GM19395 (cell line): ENCODE measurements at regions not wholly inside any gene's neighbourhood (a gene's known extent, or its start where the extent isn't known, plus 50 kb on each side); places are given as distances from the start of the nearest gene placed in this dataset.
"Not testable (repeated sequence)": the region's sequence is repeated elsewhere in the genome, so short reads cannot be mapped to it uniquely, and the experiment has no call there.

Source experiments
- ATAC-seq: cut with Tn5 transposase; IDR thresholded peaks from one replicate; pipeline ENCODE4 v1.9.1; 2021; ENCODE audit warnings: mild to moderate bottlenecking, moderate library complexity; ENCODE audit not compliant: unreplicated experiment

GRCh38 chr7:131653418-131654248 lies 97.2 kb upstream of the PODXL start:
- no peak for ATAC-seq

- ATAC-seq = no peak
Measured at GRCh38 chr7:131652934-131653333, 96.5 kb upstream of the PODXL start.

GRCh38 chr7:131652194-131652593 lies 95.8 kb upstream of the PODXL start:
- no peak for ATAC-seq

GRCh38 chr7:131649879-131650278 lies 93.5 kb upstream of the PODXL start:
- no peak for ATAC-seq

GRCh38 chr7:131649003-131649541 lies 92.6 kb upstream of the PODXL start:
- no peak for ATAC-seq

GRCh38 chr7:131648491-131648890 lies 92.1 kb upstream of the PODXL start:
- ATAC-seq = no peak

GRCh38 chr7:131646203-131646602 lies 89.8 kb upstream of the PODXL start:
- no peak for ATAC-seq

- ATAC-seq = no peak
Measured at GRCh38 chr7:131642429-131642828, 86.0 kb upstream of the PODXL start.

- ATAC-seq = no peak
Measured at GRCh38 chr7:131640686-131641085, 84.3 kb upstream of the PODXL start.

- no peak for ATAC-seq
Measured at GRCh38 chr7:131638641-131639430, 82.4 kb upstream of the PODXL start.

GRCh38 chr7:131637859-131638258 lies 81.4 kb upstream of the PODXL start:
- ATAC-seq = no peak

- ATAC-seq = no peak
Measured at GRCh38 chr7:131636092-131636491, 79.7 kb upstream of the PODXL start.

- not testable (repeated sequence) for ATAC-seq
Measured at GRCh38 chr7:131634197-131634596, 77.8 kb upstream of the PODXL start.

GRCh38 chr7:131633342-131633843 lies 77.0 kb upstream of the PODXL start:
- ATAC-seq = no peak

- no peak for ATAC-seq
Measured at GRCh38 chr7:131630427-131630826, 74.0 kb upstream of the PODXL start.

GRCh38 chr7:131629217-131629882 lies 72.9 kb upstream of the PODXL start:
- no peak for ATAC-seq

- no peak for ATAC-seq
Measured at GRCh38 chr7:131628634-131629033, 72.2 kb upstream of the PODXL start.

GRCh38 chr7:131627735-131628190 lies 71.3 kb upstream of the PODXL start:
- no peak for ATAC-seq

GRCh38 chr7:131626643-131627042 lies 70.2 kb upstream of the PODXL start:
- no peak for ATAC-seq

GRCh38 chr7:131625817-131626372 lies 69.5 kb upstream of the PODXL start:
- ATAC-seq = no peak

- ATAC-seq = not testable (repeated sequence)
Measured at GRCh38 chr7:131625345-131625744, 68.9 kb upstream of the PODXL start.
